DND-41 (cell line): ENCODE measurements at regions not wholly inside any gene's neighbourhood (a gene's known extent, or its start where the extent isn't known, plus 50 kb on each side); places are given as distances from the start of the nearest gene placed in this dataset.
A peak's percentile ranks its signal among the peaks of the same experiment; 100 is the strongest.

Experiments used
- ATAC-seq: fragments of 200-7000 bp; cut with Tn5 transposase; 3 replicates; pipeline ENCODE4 v1.9.1; 2021; ENCODE audit warnings: low read depth; ENCODE audit not compliant: insufficient read depth
- DNase-seq: peaks from one replicate; pipeline ENCODE4 v3.0.0-alpha.2; 2020
- H2AFZ ChIP-seq: 2 replicates; pipeline ENCODE4 v1.6.0; 2012; ENCODE audit warnings: low read depth, low read length
- H3K27ac ChIP-seq: 2 replicates; pipeline ENCODE4 v1.5.1; 2012; ENCODE audit warnings: low read length, inconsistent platforms
- H3K27me3 ChIP-seq: fragments of 200-600 bp; sonication (generic); 2 replicates; pipeline ENCODE4 v1.6.0; 2012; ENCODE audit warnings: low read length, mild to moderate bottlenecking, inconsistent platforms; ENCODE audit not compliant: insufficient read depth, poor library complexity
- H3K36me3 ChIP-seq: 2 replicates; pipeline ENCODE4 v1.5.1; 2012; ENCODE audit warnings: low read length, inconsistent platforms; ENCODE audit not compliant: insufficient read depth
- H3K4me1 ChIP-seq: 2 replicates; pipeline ENCODE4 v1.5.1; 2012; ENCODE audit warnings: mild to moderate bottlenecking, low read length; ENCODE audit not compliant: insufficient read depth
- H3K4me2 ChIP-seq: 2 replicates; pipeline ENCODE4 v1.6.0; 2012; ENCODE audit warnings: mild to moderate bottlenecking, moderate library complexity, low read length, inconsistent platforms; ENCODE audit not compliant: insufficient read depth
- H3K4me3 ChIP-seq, 2 experiments: fragments of 200-600 bp in 1 of 2; shearing (Covaris generic) in 1 of 2; 2 replicates each; pipeline ENCODE4 v1.5.1; 2012 to 2016; ENCODE audit warnings: inconsistent platforms in 2 of 2, low read length in 2 of 2, mild to moderate bottlenecking in 2 of 2, low read depth in 1 of 2, moderate library complexity in 1 of 2
- H3K79me2 ChIP-seq: 2 replicates; pipeline ENCODE4 v1.6.0; 2012; ENCODE audit warnings: low read length, inconsistent platforms; ENCODE audit not compliant: insufficient read depth
- H3K9ac ChIP-seq: 2 replicates; pipeline ENCODE4 v1.6.0; 2012; ENCODE audit warnings: low read depth, mild to moderate bottlenecking, inconsistent platforms, low read length, moderate library complexity
- H3K9me3 ChIP-seq: 2 replicates; pipeline ENCODE4 v1.5.1; 2012; ENCODE audit warnings: low read length, moderate library complexity, mild to moderate bottlenecking, inconsistent platforms; ENCODE audit not compliant: insufficient read depth, severe bottlenecking
- H4K20me1 ChIP-seq: 2 replicates; pipeline ENCODE4 v1.6.0; 2012; ENCODE audit warnings: low read length; ENCODE audit not compliant: insufficient read depth
- EZH2 ChIP-seq: IDR thresholded peaks from 3 replicates; pipeline ENCODE4 v1.6.1; 2012; ENCODE audit warnings: borderline replicate concordance, low read depth, mild to moderate bottlenecking, moderate library complexity, low read length, inconsistent platforms; ENCODE audit not compliant: severe bottlenecking
- TF ChIP-seq, protein P1 (sequence below): IDR thresholded peaks from 2 replicates; pipeline ENCODE4 v1.5.1; 2012; ENCODE audit warnings: borderline replicate concordance, low read length, moderate library complexity, mild to moderate bottlenecking; ENCODE audit not compliant: poor library complexity, severe bottlenecking; ENCODE audit errors: extremely low read depth

DNA sequence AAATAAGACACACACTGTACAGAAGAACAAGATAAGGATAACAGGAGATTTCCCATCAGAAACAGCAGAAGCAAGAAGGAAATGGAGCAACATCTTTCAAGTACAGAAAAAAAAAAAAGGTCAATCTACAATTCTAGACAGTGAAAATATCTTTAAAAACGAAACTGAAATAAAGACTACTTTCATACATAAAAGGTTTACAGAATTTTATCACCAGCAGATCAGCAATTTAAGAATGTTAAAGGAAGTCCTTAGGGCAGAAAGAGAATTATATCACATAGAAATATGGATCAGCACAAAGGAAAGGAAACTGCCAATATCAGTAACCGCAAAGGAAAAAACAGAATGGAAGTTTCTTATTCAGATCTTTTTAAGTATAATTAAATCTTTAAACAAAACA is 931.0 kb downstream of the EPHA4 start:
- Histone ChIP-seq H3K9me3 (no peaks in the 10 kb centered on the region), H3K79me2 (no peaks in the 10 kb centered on the region), H2AFZ (no peak overlapping the region), H4K20me1 (no peaks in the 10 kb centered on the region), H3K27ac (no peak overlapping the region), H3K4me3 (no peak overlapping the region), H3K9ac (no peak overlapping the region), H3K4me1 (no peaks in the 10 kb centered on the region; the same call in 1 of the 2 replicates), H3K4me2 (no peak overlapping the region), H3K27me3 (no peaks in the 10 kb centered on the region), H3K36me3 (no peaks in the 10 kb centered on the region)
- DNase-seq (no peak), ATAC-seq (peak; percentile 35; the same call in 1 of the 3 replicates)
- TF ChIP-seq EZH2, result no peak
- TF ChIP-seq, protein P1, sequence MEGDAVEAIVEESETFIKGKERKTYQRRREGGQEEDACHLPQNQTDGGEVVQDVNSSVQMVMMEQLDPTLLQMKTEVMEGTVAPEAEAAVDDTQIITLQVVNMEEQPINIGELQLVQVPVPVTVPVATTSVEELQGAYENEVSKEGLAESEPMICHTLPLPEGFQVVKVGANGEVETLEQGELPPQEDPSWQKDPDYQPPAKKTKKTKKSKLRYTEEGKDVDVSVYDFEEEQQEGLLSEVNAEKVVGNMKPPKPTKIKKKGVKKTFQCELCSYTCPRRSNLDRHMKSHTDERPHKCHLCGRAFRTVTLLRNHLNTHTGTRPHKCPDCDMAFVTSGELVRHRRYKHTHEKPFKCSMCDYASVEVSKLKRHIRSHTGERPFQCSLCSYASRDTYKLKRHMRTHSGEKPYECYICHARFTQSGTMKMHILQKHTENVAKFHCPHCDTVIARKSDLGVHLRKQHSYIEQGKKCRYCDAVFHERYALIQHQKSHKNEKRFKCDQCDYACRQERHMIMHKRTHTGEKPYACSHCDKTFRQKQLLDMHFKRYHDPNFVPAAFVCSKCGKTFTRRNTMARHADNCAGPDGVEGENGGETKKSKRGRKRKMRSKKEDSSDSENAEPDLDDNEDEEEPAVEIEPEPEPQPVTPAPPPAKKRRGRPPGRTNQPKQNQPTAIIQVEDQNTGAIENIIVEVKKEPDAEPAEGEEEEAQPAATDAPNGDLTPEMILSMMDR, result no peak

DNA sequence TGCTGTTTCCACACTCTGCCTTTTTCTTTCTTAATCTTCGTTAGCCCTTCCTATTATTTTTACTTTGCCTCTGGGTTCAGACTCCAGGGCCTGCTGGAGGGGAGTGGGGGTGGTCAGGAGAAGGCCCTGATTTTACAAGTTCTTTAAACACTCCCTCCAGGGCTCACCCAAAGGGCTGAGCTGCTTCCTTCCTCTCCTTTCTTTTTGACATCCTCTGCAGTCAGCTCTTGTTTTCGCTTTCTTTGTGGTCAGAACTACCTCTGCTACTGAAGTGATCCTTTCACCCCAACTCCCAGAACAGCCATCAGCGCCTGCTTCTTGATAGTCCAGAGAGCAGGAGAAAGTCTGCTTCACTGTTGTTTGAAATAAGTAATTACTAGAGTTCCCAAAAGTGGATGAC is 925.7 kb downstream of the EPHA4 start:
- Histone ChIP-seq H3K9ac (no peak overlapping the region), H3K36me3 (no peaks in the 10 kb centered on the region), H3K4me3 (no peak overlapping the region), H3K79me2 (no peaks in the 10 kb centered on the region), H3K4me2 (no peak overlapping the region), H3K4me1 (no peaks in the 10 kb centered on the region), H2AFZ (no peak overlapping the region), H3K27me3 (no peaks in the 10 kb centered on the region), H3K27ac (no peak overlapping the region), H4K20me1 (no peaks in the 10 kb centered on the region), H3K9me3 (no peaks in the 10 kb centered on the region)
- DNase-seq (no peak), ATAC-seq (no peak)
- no peak for TF ChIP-seq EZH2
- TF ChIP-seq, protein P1, result no peak

DNA sequence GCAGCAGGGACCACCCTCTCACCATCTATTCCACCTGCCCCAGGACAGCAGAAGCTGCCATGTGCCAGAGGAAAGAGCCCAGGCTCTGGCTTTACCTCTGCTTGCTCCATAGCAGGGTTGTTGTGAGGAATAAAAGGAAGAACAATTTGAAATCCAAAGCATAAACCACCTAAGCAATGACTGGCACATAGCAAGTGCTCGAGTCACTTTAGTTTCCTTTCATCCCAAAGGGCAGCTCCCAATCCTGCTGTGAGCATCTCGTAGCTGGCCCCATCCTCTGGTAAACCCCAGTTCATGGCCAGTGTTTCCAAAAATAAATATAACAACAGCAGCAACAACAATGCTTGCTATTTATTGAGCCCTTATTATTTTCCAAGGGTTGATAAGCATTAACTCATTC is 923.5 kb downstream of the EPHA4 start:
- TF ChIP-seq EZH2, result no peak
- TF ChIP-seq, protein P1, result no peak
- DNase-seq (no peak), ATAC-seq (no peak)
- no peak overlapping the region for H3K9ac ChIP-seq
- H3K9me3 ChIP-seq, result no peaks in the 10 kb centered on the region
- H3K79me2 ChIP-seq, result no peaks in the 10 kb centered on the region
- no peaks in the 10 kb centered on the region for H3K27me3 ChIP-seq
- H3K4me1 ChIP-seq, result no peaks in the 10 kb centered on the region
- no peak overlapping the region for H3K4me2 ChIP-seq
- no peak overlapping the region for H3K27ac ChIP-seq
- H4K20me1 ChIP-seq, result no peaks in the 10 kb centered on the region
- H3K36me3 ChIP-seq, result no peaks in the 10 kb centered on the region
- no peak overlapping the region for H3K4me3 ChIP-seq
- no peak overlapping the region for H2AFZ ChIP-seq

DNA sequence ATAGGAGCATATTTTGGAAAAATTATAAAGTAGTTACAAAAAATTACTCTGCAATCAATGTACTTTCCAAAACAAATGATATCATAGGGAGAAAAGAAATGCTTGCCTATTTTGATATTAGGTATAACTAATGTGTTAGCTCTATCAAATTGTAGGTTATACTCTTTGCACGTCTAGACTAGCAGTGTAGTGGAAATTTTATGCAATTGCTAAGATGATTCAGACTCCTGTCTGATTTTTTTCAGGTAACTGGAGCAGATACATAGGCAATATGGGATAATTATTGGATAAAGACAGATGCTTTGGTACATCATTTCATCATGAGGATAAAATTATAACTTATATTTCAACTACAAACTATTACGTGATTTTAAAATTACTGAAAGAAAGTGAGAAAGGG is 918.3 kb downstream of the EPHA4 start:
- H3K79me2 ChIP-seq, result no peaks in the 10 kb centered on the region
- H3K36me3 ChIP-seq, result no peaks in the 10 kb centered on the region
- no peaks in the 10 kb centered on the region for H3K4me1 ChIP-seq
- no peaks in the 10 kb centered on the region for H3K27me3 ChIP-seq
- DNase-seq (no peak), ATAC-seq (no peak)
- no peak overlapping the region for H2AFZ ChIP-seq
- no peak overlapping the region for H3K27ac ChIP-seq
- H3K9me3 ChIP-seq, result no peaks in the 10 kb centered on the region
- H4K20me1 ChIP-seq, result no peaks in the 10 kb centered on the region
- no peak overlapping the region for H3K9ac ChIP-seq
- TF ChIP-seq EZH2, result no peak
- no peak overlapping the region for H3K4me3 ChIP-seq
- H3K4me2 ChIP-seq, result no peak overlapping the region
